NT2/D1 (cell line): ENCODE measurements at regions not wholly inside any gene's neighbourhood (a gene's known extent, or its start where the extent isn't known, plus 50 kb on each side); places are given as distances from the start of the nearest gene placed in this dataset.

ENCODE experiments used
- SUZ12 ChIP-seq: IDR thresholded peaks from 2 replicates; pipeline ENCODE4 v1.6.1; 2011; ENCODE audit not compliant: insufficient read length, insufficient read depth; ENCODE audit errors: extremely low read depth
- YY1 ChIP-seq: IDR thresholded peaks from 2 replicates; pipeline ENCODE4 v1.6.1; 2011; ENCODE audit not compliant: insufficient read length, insufficient read depth

DNA sequence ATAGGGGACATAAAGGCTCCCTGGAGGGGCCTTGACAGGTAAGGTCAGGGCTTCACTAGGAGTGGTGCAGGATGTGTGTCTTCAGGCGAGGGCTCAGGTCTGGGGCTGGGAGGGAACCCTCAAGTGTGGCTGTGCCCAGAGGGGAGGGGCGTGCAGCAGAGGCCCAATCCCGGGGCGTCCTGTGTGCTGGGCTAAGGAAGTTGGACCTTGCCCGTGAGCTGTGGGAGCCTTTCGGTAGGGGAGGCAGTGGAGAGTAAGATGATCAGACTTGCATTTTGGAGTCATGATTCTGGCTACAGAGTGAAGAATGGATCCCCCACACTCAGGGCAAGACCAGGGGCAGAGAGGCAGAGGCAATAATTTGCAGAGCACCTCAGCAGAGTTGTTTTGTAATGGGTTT, 145.4 kb downstream of the BUB3 start:
- TF ChIP-seq YY1: no peak
- no peak for TF ChIP-seq SUZ12
